ENCODE measurements at regions not wholly inside any gene's neighbourhood (a gene's known extent, or its start where the extent isn't known, plus 50 kb on each side); places are given as distances from the start of the nearest gene placed in this dataset.
A peak's percentile ranks its signal among the peaks of the same experiment; 100 is the strongest.

DNA sequence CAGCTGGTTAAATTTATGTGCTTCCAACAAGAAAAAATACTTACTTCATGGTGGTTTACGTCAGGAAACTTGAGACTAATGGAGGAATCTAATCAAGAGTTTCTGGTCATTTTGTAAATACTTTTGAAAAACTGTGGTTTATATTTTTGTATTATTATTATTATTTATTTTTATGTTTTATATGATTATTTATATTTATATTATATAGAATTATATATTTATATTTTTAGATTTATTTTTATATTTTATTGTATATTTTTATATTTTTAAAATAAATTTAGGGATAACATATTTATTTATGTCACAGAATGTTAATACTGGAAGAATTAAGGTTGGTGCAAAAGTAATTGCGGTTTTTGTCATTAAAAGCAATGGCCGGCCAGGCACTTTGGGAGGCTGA lies 474.5 kb upstream of the DDX18 start:
- no peaks in the 10 kb centered on the region for H3K79me2 ChIP-seq (ENCODE audit: insufficient read depth, low read length)
- no peaks in the 10 kb centered on the region for H4K20me1 ChIP-seq (ENCODE audit: insufficient read depth, low read length)
- H2AFZ ChIP-seq (ENCODE audit: low read length), result no peak overlapping the region
- H3K9me3 ChIP-seq (ENCODE audit: low read depth, low read length), result no peaks in the 10 kb centered on the region
- H3K27me3 ChIP-seq (ENCODE audit: insufficient read depth, low read length), result no peaks in the 10 kb centered on the region
- DNase-seq (ENCODE audit: insufficient read length, low spot score, missing footprints), result no peak
- H3K4me2 ChIP-seq (ENCODE audit: insufficient read depth, low read length), result no peak overlapping the region
- H3K36me3 ChIP-seq (ENCODE audit: insufficient read depth, low read length), result no peaks in the 10 kb centered on the region
- H3K4me1 ChIP-seq (ENCODE audit: insufficient read depth, low read length), result no peaks in the 10 kb centered on the region
- no peak overlapping the region for H3K27ac ChIP-seq (ENCODE audit: low read depth, low read length)
- TF ChIP-seq, protein P1, sequence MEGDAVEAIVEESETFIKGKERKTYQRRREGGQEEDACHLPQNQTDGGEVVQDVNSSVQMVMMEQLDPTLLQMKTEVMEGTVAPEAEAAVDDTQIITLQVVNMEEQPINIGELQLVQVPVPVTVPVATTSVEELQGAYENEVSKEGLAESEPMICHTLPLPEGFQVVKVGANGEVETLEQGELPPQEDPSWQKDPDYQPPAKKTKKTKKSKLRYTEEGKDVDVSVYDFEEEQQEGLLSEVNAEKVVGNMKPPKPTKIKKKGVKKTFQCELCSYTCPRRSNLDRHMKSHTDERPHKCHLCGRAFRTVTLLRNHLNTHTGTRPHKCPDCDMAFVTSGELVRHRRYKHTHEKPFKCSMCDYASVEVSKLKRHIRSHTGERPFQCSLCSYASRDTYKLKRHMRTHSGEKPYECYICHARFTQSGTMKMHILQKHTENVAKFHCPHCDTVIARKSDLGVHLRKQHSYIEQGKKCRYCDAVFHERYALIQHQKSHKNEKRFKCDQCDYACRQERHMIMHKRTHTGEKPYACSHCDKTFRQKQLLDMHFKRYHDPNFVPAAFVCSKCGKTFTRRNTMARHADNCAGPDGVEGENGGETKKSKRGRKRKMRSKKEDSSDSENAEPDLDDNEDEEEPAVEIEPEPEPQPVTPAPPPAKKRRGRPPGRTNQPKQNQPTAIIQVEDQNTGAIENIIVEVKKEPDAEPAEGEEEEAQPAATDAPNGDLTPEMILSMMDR (IDR thresholded peaks at IDR 0.05; ENCODE audit: extremely low read depth, low read depth, low read length), result no peak
- H3K4me3 ChIP-seq (ENCODE audit: insufficient read depth, low read length), result no peak overlapping the region

DNA sequence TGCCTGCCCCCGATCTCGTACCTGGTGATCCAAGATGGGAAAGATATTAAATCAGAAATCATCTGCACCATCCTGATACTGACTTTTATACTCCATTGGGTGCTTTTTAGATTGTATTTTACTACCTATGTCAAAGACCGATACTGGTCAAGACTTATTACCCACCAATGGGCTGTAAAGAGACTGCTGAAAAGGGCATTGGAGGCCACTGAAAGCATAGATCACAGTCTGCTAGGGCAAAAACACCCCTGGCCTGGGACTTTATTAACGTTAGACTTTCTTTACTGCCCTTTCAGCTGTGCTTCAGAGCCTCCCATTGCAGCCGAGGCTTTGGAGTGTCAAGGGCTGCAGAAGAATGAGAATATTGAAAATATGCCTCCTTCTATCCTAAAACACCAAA lies 472.8 kb upstream of the DDX18 start:
- no peaks in the 10 kb centered on the region for H3K9me3 ChIP-seq (ENCODE audit: low read depth, low read length)
- no peak overlapping the region for H2AFZ ChIP-seq (ENCODE audit: low read length)
- DNase-seq (ENCODE audit: insufficient read length, low spot score, missing footprints), result peak; percentile 2
- H3K79me2 ChIP-seq (ENCODE audit: insufficient read depth, low read length), result no peaks in the 10 kb centered on the region
- no peaks in the 10 kb centered on the region for H3K4me1 ChIP-seq (ENCODE audit: insufficient read depth, low read length)
- H3K27me3 ChIP-seq (ENCODE audit: insufficient read depth, low read length), result no peaks in the 10 kb centered on the region
- H3K4me3 ChIP-seq (ENCODE audit: insufficient read depth, low read length), result no peak overlapping the region
- H3K4me2 ChIP-seq (ENCODE audit: insufficient read depth, low read length), result no peak overlapping the region
- H3K27ac ChIP-seq (ENCODE audit: low read depth, low read length), result no peak overlapping the region
- no peaks in the 10 kb centered on the region for H3K36me3 ChIP-seq (ENCODE audit: insufficient read depth, low read length)
- TF ChIP-seq, protein P1 (IDR thresholded peaks at IDR 0.05; ENCODE audit: extremely low read depth, low read depth, low read length), result no peak
- H4K20me1 ChIP-seq (ENCODE audit: insufficient read depth, low read length), result no peaks in the 10 kb centered on the region

DNA sequence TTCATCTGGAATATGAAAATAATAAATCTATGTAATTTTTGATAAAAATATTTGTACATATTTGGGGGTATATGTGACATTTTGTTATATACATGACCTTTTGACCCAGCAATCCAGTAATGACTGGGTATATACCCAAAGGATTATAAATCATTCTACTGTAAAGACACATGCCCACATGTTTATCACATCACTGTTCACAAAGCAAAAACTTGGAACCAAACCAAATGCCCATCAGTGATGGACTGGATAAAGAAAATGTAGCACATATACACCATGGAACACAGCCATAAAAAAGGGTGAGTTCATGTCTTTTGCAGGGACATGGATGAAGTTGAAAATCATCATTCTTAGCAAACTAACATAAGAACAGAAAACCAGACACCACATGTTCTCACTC lies 472.1 kb upstream of the DDX18 start:
- H4K20me1 ChIP-seq (ENCODE audit: insufficient read depth, low read length), result no peaks in the 10 kb centered on the region
- no peaks in the 10 kb centered on the region for H3K79me2 ChIP-seq (ENCODE audit: insufficient read depth, low read length)
- H3K36me3 ChIP-seq (ENCODE audit: insufficient read depth, low read length), result no peaks in the 10 kb centered on the region
- no peak for DNase-seq (ENCODE audit: insufficient read length, low spot score, missing footprints)
- H3K9me3 ChIP-seq (ENCODE audit: low read depth, low read length), result peaks cover 3% of the 10 kb centered on the region
- TF ChIP-seq, protein P1 (IDR thresholded peaks at IDR 0.05; ENCODE audit: extremely low read depth, low read depth, low read length), result no peak
- no peak overlapping the region for H3K4me3 ChIP-seq (ENCODE audit: insufficient read depth, low read length)
- no peaks in the 10 kb centered on the region for H3K4me1 ChIP-seq (ENCODE audit: insufficient read depth, low read length)
- H3K27ac ChIP-seq (ENCODE audit: low read depth, low read length), result no peak overlapping the region
- H2AFZ ChIP-seq (ENCODE audit: low read length), result no peak overlapping the region
- H3K4me2 ChIP-seq (ENCODE audit: insufficient read depth, low read length), result no peak overlapping the region
- no peaks in the 10 kb centered on the region for H3K27me3 ChIP-seq (ENCODE audit: insufficient read depth, low read length)

DNA sequence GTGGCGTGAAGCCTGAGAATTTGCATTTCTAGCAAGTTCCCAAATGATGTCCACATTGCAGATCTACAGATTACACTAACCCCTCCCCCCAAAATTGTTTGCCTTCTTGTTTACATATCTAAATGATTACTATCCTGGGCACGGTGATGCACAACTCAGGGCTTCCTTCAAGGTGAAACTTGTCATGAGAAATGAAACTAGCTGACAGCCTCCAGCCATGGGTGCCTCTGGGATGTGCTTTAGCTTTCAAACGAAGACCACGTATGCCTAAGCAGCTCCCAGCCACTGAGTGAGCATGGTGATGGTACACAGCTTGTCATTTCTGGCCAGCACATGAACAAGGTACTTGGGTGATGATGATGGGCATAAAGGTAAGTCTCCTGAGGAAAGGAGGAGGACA lies 464.8 kb upstream of the DDX18 start:
- H3K9me3 ChIP-seq (ENCODE audit: low read depth, low read length), result peaks cover 12% of the 10 kb centered on the region
- TF ChIP-seq, protein P1 (IDR thresholded peaks at IDR 0.05; ENCODE audit: extremely low read depth, low read depth, low read length), result no peak

More for the DNA sequence above, 464.8 kb upstream of the DDX18 start:
- no peak overlapping the region for H2AFZ ChIP-seq (ENCODE audit: low read length)
- no peak overlapping the region for H3K4me2 ChIP-seq (ENCODE audit: insufficient read depth, low read length)
- H3K36me3 ChIP-seq (ENCODE audit: insufficient read depth, low read length), result no peaks in the 10 kb centered on the region
- no peaks in the 10 kb centered on the region for H3K4me1 ChIP-seq (ENCODE audit: insufficient read depth, low read length)
- H3K27ac ChIP-seq (ENCODE audit: low read depth, low read length), result no peak overlapping the region
- DNase-seq (ENCODE audit: insufficient read length, low spot score, missing footprints), result no peak
- no peak overlapping the region for H3K4me3 ChIP-seq (ENCODE audit: insufficient read depth, low read length)
- no peaks in the 10 kb centered on the region for H3K79me2 ChIP-seq (ENCODE audit: insufficient read depth, low read length)
- no peaks in the 10 kb centered on the region for H3K27me3 ChIP-seq (ENCODE audit: insufficient read depth, low read length)
- H4K20me1 ChIP-seq (ENCODE audit: insufficient read depth, low read length), result no peaks in the 10 kb centered on the region

All from osteoblast (primary cell).